ENCODE measurements at regions not wholly inside any gene's neighbourhood (a gene's known extent, or its start where the extent isn't known, plus 50 kb on each side); places are given as distances from the start of the nearest gene placed in this dataset.

DNA sequence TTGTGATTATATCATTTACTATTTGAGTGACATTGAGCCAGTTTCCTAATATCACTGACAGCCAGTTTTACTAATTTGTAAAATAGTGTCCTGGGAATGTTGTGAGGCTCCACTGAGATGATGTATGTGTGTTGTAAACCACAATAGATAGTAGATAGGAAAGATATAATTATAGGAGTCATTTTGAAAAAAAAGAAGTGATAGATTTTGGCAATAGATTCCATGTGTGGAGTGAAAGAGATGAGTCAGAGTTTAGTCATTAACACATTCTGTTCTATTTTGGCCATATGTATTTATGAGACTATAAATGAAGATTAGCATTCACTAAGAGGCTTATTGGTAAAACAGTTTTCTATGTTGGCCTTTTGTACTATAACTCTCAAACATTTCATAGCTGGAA is 388.2 kb downstream of the FAM170A start:
- TF ChIP-seq, protein P1, sequence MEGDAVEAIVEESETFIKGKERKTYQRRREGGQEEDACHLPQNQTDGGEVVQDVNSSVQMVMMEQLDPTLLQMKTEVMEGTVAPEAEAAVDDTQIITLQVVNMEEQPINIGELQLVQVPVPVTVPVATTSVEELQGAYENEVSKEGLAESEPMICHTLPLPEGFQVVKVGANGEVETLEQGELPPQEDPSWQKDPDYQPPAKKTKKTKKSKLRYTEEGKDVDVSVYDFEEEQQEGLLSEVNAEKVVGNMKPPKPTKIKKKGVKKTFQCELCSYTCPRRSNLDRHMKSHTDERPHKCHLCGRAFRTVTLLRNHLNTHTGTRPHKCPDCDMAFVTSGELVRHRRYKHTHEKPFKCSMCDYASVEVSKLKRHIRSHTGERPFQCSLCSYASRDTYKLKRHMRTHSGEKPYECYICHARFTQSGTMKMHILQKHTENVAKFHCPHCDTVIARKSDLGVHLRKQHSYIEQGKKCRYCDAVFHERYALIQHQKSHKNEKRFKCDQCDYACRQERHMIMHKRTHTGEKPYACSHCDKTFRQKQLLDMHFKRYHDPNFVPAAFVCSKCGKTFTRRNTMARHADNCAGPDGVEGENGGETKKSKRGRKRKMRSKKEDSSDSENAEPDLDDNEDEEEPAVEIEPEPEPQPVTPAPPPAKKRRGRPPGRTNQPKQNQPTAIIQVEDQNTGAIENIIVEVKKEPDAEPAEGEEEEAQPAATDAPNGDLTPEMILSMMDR (IDR thresholded peaks at IDR 0.05; ENCODE audit: control insufficient read depth, insufficient read depth, low read depth, low read length, missing control alignments): no peak
- peak; percentile 3 for DNase-seq (ENCODE audit: low read depth)
- no peak overlapping the region for H3K4me3 ChIP-seq (ENCODE audit: control insufficient read depth, low read depth, low read length)

DNA sequence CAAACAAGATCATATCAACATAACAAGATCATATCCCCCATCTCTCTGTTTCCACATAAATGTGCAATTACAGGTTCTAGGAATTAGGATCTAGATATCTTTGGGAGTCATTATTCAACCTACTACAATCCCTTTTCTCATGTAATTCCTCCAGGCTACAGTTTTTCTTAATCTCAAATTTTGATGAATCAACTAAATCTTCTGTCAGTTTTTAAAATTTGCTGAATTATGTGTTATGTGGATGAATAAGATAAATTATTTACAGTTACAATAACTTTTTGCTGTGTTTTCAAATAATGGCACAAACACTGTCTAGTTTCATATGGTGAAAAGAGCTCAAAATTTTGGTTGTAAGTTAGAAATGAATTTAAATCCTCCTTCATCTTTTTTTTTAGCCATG is 405.8 kb downstream of the FAM170A start:
- H3K4me3 ChIP-seq (ENCODE audit: control insufficient read depth, low read depth, low read length): no peak overlapping the region
- no peak for DNase-seq (ENCODE audit: low read depth)
- TF ChIP-seq, protein P1 (IDR thresholded peaks at IDR 0.05; ENCODE audit: control insufficient read depth, insufficient read depth, low read depth, low read length, missing control alignments): no peak

DNA sequence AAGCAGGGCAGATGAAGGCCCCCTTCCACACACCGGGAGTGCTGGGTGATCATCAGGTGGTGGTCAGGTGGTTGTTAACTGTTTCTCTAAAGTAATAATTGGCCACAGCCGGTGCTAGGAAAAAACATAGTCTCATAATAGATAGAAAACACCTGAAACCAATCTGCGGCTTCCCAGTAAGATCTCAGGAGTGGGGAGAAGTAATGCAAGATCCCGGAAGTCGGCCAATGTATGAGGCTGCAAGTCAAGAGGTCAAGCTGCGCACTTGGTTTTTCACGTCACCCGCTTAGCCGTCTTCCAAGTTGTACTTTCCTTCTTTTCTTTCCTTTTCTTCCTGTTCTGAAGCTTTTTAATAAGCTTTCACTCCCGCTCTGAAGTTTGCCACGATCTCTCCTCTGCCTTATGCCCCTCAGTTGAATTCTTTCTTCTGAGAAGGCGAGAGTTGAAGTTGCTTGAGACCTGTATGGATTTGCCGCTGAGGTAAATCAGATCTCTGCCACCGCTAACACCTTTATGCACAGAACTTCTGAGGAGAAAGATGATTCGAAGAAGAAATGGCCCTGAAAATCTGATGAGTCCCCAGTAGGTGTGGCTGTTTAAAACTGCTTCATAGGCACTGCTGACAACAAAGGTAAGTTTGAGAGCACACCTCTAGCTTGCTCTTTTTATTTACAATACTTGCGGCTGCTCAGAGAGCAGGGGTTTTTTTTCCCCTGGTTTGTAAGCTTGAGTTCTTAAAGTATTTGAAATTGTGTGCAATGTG is 406.6 kb downstream of the FAM170A start:
- no peak for DNase-seq (ENCODE audit: low read depth)
- no peak overlapping the region for H3K4me3 ChIP-seq (ENCODE audit: control insufficient read depth, low read depth, low read length)
- TF ChIP-seq, protein P1 (IDR thresholded peaks at IDR 0.05; ENCODE audit: control insufficient read depth, insufficient read depth, low read depth, low read length, missing control alignments): no peak

DNA sequence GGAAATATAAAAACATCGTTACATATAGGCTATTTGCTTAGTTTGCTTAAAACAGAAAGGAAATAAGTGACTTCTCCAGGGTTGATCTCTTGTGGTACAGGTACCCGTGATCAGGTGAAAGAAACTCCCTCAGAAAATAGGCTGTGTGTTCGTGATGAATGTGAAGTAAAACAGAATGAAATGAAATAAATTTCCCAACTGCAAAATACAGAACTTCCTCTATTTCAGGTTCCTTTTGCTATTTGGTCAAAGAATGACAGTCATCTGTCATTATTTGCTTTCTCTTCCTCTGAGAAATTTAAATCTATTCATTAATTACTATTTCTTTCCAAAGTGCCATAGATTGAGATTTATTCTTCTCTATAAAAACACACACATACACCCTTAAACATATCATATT is 408.1 kb downstream of the FAM170A start:
- TF ChIP-seq, protein P1 (IDR thresholded peaks at IDR 0.05; ENCODE audit: control insufficient read depth, insufficient read depth, low read depth, low read length, missing control alignments): no peak
- H3K4me3 ChIP-seq (ENCODE audit: control insufficient read depth, low read depth, low read length): no peak overlapping the region
- DNase-seq (ENCODE audit: low read depth): no peak

DNA sequence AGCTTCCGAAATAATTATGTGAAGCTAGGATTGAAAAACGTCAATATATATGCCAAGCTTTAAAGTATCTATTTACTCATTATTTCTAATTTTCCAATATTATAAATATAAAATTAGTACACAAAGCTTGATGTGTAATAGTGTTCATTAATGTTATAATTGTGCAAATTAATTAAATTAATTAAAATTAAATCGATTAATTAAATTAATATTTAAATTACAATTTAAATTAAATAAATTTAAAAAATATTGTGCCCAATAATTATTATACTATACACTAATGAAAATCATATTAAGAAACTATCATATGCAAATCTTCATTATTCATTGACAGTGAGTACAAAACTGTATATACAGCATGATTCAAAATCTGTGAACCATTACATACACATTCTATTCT is 409.8 kb downstream of the FAM170A start:
- no peak overlapping the region for H3K4me3 ChIP-seq (ENCODE audit: control insufficient read depth, low read depth, low read length)

DNA sequence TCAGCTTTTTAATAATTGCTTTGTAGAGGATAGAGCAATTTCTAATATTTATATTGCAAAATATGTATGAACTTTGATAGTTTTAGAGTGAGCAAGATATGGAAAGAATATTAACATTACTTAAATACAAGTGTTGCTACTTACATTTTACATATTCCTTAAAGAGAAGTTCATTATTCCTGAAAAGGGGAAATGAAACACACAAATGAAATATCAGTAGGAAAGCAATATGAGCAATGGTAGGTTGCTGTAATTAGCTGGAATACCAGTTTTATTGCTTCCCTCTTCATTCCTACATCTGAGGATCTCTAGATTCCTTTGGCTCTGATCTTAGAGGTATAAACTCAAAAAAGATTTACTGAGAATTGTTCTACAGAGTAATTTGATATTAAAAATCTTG is 414.1 kb downstream of the FAM170A start:
- TF ChIP-seq, protein P1 (IDR thresholded peaks at IDR 0.05; ENCODE audit: control insufficient read depth, insufficient read depth, low read depth, low read length, missing control alignments): no peak
- DNase-seq (ENCODE audit: low read depth): no peak
- H3K4me3 ChIP-seq (ENCODE audit: control insufficient read depth, low read depth, low read length): no peak overlapping the region

More for the DNA sequence above, 409.8 kb downstream of the FAM170A start:
- TF ChIP-seq, protein P1 (IDR thresholded peaks at IDR 0.05; ENCODE audit: control insufficient read depth, insufficient read depth, low read depth, low read length, missing control alignments): no peak
- DNase-seq (ENCODE audit: low read depth): no peak

Data from AG09309 (cell line).